CD4-positive, alpha-beta T cell treated with Interleukin-17A for 4 hours (primary cell): ENCODE measurements at regions not wholly inside any gene's neighbourhood (a gene's known extent, or its start where the extent isn't known, plus 50 kb on each side); places are given as distances from the start of the nearest gene placed in this dataset.

Experiments
- DNase-seq: peaks from one replicate; pipeline ENCODE4 v3.0.0-alpha.2; 2020; ENCODE audit warnings: mixed read lengths

DNA sequence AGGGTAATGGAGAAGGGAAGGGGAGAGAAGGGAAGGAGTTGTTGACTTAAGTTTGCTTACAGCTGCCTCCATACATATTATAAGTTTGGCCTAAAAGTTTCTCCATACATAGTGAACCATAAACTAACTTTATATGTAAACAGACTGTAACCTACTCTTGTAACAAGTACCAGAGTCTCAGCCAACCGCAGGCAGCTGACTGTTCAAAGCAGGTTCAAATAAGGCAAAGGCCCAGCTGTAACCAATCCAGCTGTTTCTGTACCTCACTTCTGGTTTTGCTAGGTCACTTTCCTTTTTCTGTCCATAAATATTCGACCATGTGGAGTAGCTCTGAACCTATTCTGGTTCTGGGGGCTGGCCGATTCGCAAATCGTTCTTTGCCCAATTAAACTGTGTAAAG, 591.2 kb downstream of the INSC start:
- no peak for DNase-seq

- DNase-seq = no peak
Observed at GRCh38 chr11:15707194-15707593, 592.5 kb downstream of the INSC start.

GRCh38 chr11:15707971-15708370, 593.2 kb downstream of the INSC start:
- DNase-seq = no peak

DNA sequence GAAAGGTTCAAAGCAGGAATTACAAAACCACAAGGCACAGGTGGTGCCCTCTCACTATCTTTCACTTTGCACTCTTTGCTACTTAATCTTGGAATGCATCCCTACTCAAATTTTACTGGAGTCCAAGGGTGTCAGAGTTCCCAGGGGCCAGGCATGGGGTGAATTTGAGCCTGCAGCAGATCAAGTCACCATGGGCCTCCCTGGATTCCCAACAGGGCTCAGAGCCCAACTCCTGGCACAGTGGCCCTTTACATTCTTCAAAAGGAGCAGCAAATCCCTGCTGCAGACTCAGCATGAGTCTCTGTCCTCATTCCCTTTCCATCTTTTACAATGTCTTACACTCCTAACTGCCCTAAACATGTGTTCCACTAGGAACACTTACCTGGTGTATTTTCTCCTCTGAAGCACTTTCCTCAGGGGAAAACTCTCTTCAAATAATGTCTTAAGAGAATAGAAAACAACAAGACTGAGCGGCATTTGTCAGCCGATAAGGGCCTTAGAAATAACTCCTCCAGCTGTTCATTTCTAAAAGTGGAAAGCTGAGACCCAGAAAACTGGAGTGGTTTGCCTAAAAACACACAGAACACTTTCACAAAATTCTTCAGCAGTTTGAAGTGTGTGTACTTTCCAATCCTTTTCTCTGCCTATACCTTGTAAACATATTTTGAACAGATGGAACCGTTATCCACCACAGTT, 596.0 kb downstream of the INSC start:
- DNase-seq = no peak

DNA sequence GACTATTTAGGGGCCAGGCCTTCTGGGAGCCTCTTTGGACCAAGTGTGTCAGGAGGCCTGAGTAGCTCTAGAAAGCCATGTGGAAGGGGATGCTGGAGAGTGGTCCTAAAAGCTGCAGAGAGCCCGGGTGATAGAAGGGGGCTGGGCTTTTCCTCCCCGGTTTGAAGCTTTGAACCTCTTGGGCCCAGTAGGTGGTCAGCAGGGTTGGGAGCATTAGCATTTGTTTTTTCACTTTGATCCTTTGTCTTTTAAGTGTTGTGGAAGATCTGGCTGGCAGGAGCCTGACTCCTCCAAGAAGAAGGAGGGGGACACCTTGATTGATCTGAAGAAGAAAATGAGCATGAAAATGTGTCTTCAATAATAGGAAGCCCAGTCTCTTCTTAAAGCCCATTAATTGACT, 596.6 kb downstream of the INSC start:
- no peak for DNase-seq

DNA sequence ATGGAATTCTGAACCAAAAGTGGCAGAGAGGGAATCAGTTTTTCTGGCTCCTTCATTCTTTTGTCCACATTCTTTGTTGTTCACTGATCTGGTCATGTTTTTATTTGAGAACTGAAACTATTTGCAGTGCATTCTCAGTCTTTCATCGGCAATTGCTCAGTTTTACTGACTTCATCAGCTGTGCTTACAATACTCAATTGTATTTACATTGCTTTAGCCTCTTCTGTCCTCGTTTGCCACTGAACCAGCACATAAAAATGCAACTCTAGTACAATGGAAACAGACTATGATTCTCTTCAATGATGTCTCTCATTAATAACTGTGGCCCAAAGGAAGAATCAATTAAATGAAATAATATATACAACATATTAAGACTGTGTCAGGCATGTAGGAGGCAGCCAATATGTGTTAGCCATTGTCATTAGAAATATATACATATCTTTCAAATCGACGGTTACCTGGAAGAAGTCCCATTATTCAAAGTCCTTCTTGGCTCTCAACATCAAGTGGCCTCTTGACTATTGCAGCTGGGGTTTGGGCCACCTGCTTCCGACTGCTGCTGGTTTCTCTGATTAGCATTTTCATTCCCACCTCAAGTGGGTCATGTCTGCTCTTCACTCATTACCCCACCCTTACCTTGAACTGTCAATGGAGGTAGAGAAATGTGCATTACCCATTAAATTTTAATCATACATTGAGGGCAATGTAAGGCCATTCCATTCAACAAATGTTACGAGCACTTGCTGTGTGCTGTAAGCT, 600.1 kb downstream of the INSC start:
- DNase-seq = no peak

GRCh38 chr11:15716550-15716949, 601.8 kb downstream of the INSC start:
- no peak for DNase-seq

DNA sequence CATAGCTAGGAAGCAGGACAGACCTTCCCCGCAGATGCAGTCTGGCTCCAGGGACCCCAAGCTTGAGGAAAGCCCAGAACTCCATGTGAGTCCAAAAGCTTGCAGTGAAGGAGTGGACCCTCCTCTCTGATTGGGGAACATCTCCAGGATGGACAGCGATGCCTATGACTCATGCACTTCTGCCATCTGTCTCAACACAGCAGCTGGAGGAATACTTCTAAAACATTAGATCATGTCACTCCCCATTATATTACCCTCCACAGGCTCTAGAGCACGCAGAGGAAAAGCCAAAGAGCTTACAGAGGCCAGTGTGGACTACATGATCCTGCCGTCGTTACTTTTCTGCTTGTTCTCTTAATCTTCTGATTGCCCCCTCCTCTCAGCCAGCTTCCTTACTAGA, 605.7 kb downstream of the INSC start:
- no peak for DNase-seq

- DNase-seq = no peak
Observed at GRCh38 chr11:15723966-15724365, 609.2 kb downstream of the INSC start.

GRCh38 chr11:15724601-15725000, 609.9 kb downstream of the INSC start:
- DNase-seq = no peak

DNA sequence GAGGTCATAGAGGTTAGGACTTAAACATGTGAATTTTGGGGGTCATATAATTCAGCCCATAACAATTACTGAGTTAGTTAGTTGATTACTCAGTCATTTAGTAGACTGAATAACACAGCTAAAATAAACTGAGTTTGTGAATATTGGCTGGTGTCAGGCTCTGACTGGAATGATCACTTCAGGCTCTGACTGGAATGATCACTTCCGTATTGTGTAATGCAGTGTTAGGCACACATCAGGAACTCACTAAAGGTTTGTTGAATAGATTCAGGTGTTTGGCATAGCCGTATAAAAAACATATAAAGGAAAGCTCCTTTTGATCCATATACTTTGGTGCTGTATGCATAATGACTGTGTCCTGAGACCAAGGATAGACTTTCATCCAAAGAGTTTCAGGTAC, 610.5 kb downstream of the INSC start:
- no peak for DNase-seq

DNA sequence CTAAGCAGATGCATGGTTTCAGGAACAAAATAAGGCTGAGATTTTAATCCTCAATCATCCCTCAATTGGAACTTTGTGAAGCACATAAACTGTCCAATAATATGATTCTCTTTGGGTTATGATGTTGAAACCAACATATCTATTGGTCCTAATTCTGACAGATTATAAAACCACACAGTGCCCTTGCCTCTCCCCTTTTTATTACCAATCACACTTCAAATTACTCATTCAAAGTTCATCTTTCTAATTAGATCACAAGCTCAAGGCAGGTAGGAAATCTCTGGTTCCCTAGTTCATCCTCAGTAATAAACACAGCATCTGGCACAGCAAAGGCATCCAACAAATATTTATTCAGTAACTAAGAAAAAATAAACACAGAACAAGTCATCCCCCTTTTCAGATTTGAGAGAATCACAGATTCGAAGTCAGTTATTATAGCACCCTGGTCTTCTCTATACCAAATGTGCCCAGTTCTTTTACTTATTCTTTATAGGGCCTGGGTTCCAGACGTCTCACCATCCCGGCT, 611.6 kb downstream of the INSC start:
- no peak for DNase-seq

GRCh38 chr11:15726893-15727519, 612.3 kb downstream of the INSC start:
- no peak for DNase-seq

DNA sequence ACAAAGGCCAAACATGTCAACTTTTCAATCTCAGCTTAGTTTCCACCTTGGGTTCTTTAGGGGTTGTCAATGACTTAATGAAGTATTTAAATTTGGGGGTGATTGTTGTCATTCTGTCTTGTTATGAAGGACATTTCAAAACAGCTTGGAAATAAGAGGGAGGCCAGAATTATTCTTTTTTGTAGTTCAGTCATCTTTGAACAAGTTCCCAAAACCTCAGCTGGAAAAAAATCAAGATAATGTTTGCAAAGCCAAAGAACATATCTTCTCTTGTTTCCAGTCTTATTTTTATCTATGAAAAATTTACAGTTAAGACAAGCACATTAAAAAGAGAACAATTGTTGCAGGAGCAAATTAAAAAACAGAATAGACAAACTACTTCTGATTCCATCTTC, 612.8 kb downstream of the INSC start:
- DNase-seq = no peak

DNA sequence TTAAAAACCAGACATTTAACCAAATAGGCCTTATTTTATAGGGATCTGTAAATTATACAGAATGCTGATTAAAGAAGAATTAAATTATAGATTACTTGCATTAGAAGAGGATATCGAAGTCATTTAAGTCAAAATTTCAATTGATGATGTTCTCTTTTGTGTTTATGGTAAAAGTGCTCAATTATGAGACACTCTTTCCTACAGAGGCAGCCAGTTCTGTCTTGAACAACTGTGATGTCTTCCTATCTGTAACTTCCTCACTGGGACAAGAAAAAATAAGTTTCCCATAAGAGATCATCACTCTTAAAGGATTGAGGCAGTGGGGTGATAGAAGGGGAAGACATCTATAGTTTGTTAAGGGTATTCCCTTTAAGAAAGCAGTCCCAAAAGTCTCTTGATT, 613.5 kb downstream of the INSC start:
- DNase-seq = no peak

DNA sequence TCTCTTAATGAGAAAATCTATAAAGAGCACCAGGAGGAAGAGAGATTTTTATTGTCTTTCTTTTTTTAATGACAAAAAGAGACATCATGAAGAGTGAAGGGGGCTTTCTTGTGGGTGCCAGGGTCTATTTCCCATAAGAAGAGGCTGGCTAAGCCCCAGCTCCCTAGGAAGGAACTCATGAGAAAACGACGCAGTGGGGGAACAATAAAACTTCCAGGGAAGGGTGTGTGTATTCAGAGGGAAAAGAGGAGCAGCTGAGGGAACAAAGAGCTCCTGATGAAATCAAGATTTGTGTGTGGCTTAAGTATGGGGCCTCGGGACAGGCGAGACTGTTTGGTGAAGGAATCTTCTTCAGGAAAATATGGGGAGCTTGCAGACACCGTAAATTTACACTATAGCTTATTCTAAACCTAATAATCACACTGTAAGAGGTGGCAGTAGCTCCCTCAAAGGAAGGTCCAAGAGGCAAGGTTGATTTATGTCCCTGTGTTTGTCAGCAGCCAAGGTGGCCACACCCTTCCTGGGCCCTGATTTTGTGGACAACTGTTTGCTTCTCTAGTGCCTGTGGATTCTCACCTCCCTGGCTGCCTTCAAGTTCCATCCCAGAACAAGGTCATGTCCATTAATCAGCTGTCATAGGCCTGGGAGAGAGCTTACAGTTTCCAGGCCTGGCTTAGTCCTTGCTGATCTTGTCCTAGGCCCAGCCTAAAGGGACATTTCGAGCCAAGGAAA, 615.7 kb downstream of the INSC start:
- DNase-seq = no peak

DNA sequence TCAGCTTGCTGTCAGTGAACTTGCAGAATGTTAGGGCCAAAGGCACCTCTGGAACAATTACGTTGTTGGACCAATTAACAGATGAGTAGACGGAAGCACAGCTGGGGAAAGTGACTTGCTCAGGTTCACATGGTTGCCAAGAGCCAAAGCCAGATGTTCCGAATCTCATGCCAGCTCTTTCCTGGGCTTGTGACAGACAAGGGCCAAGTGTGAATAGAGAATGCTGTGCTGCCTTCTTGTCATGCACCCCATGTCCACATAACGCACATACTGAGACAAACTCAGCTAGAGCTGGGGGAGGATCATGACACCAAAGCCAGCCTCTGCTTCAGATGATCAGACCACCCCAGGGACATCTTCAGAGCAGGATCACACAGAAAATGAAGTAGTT, 616.3 kb downstream of the INSC start:
- no peak for DNase-seq

DNA sequence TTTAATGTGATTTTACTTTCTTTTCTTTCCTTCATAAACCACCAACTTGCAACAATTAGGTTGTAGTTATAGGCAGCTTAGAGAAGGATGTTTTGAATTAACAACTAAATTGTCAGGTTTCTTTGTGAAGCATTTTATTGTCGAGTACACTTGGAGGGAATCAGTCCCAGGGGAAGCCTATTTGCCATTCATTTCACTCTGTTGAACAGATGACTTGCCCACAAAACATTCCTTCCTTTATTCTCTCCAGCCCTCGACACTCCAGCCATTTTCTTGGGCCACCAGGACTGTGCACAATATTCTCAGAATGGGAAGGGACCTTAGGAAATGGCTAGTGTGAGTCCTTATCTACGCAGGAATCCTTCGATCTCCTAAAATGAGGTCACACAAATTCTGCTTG, 620.6 kb downstream of the SOX6 start:
- DNase-seq = no peak

DNA sequence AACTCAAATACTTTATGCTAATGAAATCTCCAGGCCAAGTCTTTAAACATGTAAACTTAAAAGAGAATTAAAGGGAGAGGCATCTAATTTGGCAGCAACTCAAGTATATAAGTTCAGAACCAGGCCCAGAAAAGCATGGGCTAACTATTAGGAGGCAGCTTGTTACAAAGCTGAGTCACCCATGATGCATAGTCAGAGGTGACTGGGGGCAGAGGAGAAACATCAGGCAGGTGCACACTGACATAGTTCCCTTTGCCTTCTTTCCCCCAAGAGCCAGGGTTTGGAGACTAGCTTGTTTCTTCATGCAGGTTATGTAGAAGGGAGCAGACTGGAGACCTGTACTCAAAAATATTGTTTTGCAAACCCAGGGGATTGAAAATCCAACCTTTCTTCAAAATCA, 619.0 kb downstream of the SOX6 start:
- DNase-seq = no peak

DNA sequence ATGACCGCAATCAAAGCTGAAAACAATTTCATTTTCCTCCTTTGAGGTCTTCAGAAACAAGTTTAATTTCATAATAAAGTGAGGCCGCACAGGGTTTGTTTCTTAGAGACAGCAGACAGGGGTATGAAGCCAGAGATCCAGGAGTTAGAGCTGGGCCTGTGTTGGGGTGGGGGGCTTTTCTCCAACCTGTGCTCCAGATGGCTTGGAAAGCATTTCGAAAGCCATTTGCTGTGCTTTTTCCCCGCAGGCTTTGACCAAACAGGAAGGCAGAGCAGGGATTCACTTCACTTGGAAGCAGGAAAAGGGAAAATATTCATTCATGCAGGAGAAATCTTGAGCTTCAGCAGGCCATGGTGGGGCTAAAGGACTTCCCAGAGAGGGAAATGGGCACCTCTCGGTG, 617.4 kb downstream of the SOX6 start:
- no peak for DNase-seq

GRCh38 chr11:15742626-15743519, 613.5 kb downstream of the SOX6 start:
- DNase-seq = no peak

GRCh38 chr11:15744693-15745092, 611.7 kb downstream of the SOX6 start:
- no peak for DNase-seq
